ENCODE measurements at regions not wholly inside any gene's neighbourhood (a gene's known extent, or its start where the extent isn't known, plus 50 kb on each side); places are given as distances from the start of the nearest gene placed in this dataset.

DNA sequence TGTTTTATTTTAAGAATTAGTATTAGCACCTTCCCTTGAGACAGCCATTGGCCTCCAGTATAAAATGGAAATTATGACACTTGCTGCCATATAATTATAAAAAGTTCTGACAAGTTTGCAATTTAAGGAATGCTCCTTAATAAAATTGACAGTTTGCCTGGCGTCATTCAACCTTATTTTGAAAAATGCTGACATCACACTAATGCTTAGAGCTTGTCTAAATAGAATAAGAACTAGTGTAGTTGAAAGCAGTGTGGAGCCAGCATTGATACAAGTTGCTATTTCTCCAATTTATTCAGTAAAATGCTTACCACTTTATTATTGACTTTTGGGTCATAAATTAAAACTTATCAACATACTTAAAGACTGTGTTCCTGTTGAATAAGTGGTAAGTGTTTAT lies 54.3 kb upstream of the ARX start:
- H3K4me3 ChIP-seq (ENCODE audit: low read length in 3 of 3): no peak overlapping the region
- H3K9ac ChIP-seq (ENCODE audit: low read depth in 1 of 3, low read length in 3 of 3): no peak overlapping the region
- no peaks in the 10 kb centered on the region for H3K27me3 ChIP-seq (ENCODE audit: control insufficient read depth in 3 of 3, insufficient read depth in 3 of 3, low read length in 3 of 3)
- H3K9me3 ChIP-seq (ENCODE audit: control insufficient read depth in 3 of 3, low read length in 3 of 3): peaks cover 0 to 5% (median 0%) of the 10 kb centered on the region in 3 donors
- H3K4me1 ChIP-seq (ENCODE audit: control insufficient read depth in 3 of 3, insufficient read depth in 3 of 3, low read length in 3 of 3): no peaks in the 10 kb centered on the region
- H3K36me3 ChIP-seq (ENCODE audit: control insufficient read depth in 3 of 3, insufficient read depth in 3 of 3, low read length in 3 of 3): no peaks in the 10 kb centered on the region
- no peak overlapping the region for H3K27ac ChIP-seq (ENCODE audit: low read depth, low read length)

DNA sequence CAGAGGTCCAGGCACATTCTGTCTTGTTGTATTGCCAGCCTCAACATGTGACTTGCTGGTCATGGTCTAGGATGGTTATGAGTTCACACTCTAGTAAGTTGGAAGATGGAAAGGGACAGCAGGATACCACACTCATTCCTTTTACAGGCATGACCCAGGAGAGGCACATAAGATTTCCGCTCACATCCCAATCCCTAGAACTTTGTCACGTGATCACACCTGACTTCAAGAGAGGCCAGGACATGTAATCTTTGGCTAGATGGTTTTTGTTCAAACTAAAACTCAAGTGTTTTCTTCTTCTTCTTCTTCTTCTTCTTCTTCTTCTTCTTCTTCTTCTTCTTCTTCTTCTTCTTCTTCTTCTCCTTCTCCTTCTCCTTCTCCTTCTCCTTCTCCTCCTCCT lies 53.4 kb upstream of the ARX start:
- H3K27me3 ChIP-seq (ENCODE audit: control insufficient read depth in 3 of 3, insufficient read depth in 3 of 3, low read length in 3 of 3): no peaks in the 10 kb centered on the region
- H3K9ac ChIP-seq (ENCODE audit: low read depth in 1 of 3, low read length in 3 of 3): no peak overlapping the region
- H3K27ac ChIP-seq (ENCODE audit: low read depth, low read length): no peak overlapping the region
- H3K9me3 ChIP-seq (ENCODE audit: control insufficient read depth in 3 of 3, low read length in 3 of 3): peaks cover 0 to 5% (median 0%) of the 10 kb centered on the region in 3 donors
- H3K4me1 ChIP-seq (ENCODE audit: control insufficient read depth in 3 of 3, insufficient read depth in 3 of 3, low read length in 3 of 3): no peaks in the 10 kb centered on the region
- no peaks in the 10 kb centered on the region for H3K36me3 ChIP-seq (ENCODE audit: control insufficient read depth in 3 of 3, insufficient read depth in 3 of 3, low read length in 3 of 3)
- no peak overlapping the region for H3K4me3 ChIP-seq (ENCODE audit: low read length in 3 of 3)

DNA sequence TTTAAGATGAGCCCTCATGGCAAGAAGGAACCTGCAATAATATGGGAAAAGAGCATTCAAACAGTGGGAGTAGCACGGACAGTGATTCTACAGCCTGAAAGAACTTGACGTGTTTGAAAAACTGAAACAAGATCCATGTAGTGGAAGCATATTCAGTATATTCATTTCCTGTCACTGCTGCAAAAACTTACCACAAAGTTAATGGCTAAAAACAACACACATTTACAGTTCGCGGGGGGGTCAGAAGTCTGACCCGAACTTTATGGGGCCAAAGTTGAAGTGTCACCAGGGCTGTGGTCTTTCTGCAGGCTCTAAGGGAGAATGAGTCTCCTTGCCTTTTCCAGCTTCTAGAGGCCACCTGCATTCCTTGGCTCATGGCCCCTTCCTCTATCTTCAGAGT lies 52.6 kb upstream of the ARX start:
- no peaks in the 10 kb centered on the region for H3K36me3 ChIP-seq (ENCODE audit: control insufficient read depth in 3 of 3, insufficient read depth in 3 of 3, low read length in 3 of 3)
- no peaks in the 10 kb centered on the region for H3K4me1 ChIP-seq (ENCODE audit: control insufficient read depth in 3 of 3, insufficient read depth in 3 of 3, low read length in 3 of 3)
- no peak overlapping the region for H3K4me3 ChIP-seq (ENCODE audit: low read length in 3 of 3)
- H3K9ac ChIP-seq (ENCODE audit: low read depth in 1 of 3, low read length in 3 of 3): no peak overlapping the region
- peaks cover 0 to 5% (median 0%) of the 10 kb centered on the region in 3 donors for H3K9me3 ChIP-seq (ENCODE audit: control insufficient read depth in 3 of 3, low read length in 3 of 3)
- H3K27ac ChIP-seq (ENCODE audit: low read depth, low read length): no peak overlapping the region
- H3K27me3 ChIP-seq (ENCODE audit: control insufficient read depth in 3 of 3, insufficient read depth in 3 of 3, low read length in 3 of 3): no peaks in the 10 kb centered on the region

DNA sequence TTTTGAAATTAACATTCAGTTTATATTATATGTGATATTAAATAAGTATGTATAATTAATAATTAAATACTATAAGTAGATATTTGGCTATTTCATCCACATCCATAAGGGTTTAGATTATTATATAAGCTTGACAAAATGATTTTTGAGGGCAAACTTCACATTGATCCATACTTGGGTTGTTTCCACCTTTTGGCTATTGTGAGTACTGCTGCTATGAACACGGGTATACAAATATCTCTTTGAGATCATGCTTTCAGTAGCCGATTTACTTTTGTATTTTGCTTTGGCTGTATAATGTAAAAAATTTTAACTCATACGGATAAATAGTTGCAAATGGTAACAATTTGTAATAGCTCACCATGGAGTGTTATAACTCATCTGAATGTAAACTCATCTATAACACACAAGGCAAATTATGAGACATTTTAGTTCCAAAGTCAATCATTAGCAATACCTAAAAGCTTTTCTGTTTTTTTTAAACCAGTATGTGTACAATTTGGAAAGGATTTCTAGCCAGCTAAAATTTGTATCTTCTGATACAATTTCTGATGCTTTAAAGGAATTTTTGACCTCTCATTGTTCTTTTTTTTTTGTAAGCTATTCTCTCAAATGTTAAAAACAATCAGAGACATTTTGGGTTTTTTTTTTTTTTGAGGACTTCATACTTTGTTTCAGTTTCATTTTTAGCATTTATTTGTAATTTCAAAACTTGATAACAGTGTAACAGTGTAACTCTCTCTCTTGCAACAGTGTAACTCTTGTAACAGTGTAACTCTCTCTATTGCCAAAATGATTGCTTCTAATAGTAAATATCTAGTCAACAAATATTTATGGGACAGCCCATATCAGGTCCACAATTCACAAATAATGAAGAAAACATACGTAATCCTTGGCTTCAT lies 51.8 kb upstream of the ARX start:
- Histone ChIP-seq H3K4me1 (ENCODE audit: control insufficient read depth in 3 of 3, insufficient read depth in 3 of 3, low read length in 3 of 3) (no peaks in the 10 kb centered on the region), H3K9me3 (ENCODE audit: control insufficient read depth in 3 of 3, low read length in 3 of 3) (peaks cover 0 to 5% (median 0%) of the 10 kb centered on the region in 3 donors), H3K27me3 (ENCODE audit: control insufficient read depth in 3 of 3, insufficient read depth in 3 of 3, low read length in 3 of 3) (no peaks in the 10 kb centered on the region), H3K4me3 (ENCODE audit: low read length in 3 of 3) (no peak overlapping the region), H3K9ac (ENCODE audit: low read depth in 1 of 3, low read length in 3 of 3) (no peak overlapping the region), H3K36me3 (ENCODE audit: control insufficient read depth in 3 of 3, insufficient read depth in 3 of 3, low read length in 3 of 3) (no peaks in the 10 kb centered on the region), H3K27ac (ENCODE audit: low read depth, low read length) (no peak overlapping the region)

DNA sequence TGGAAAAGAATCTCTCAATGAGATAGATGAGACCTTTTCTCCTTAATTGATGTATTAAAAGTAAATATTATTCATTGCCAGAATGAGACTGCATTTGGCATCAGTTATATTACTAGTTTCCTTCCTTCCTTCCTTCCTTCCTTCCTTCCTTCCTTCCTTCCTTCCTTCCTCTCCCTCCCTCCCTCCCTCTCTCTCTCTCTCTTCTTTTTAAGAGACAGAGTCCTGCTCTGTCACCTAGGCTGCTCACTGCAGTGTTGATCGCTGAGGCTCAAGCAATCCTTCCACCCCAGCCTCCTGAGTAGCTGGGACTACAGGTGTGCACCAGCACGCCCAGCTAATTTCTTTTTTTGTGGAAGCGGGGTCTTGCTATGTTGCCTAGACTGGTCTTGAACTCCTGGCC lies 50.4 kb upstream of the ARX start:
- H3K9ac ChIP-seq (ENCODE audit: low read depth in 1 of 3, low read length in 3 of 3): no peak overlapping the region
- H3K36me3 ChIP-seq (ENCODE audit: control insufficient read depth in 3 of 3, insufficient read depth in 3 of 3, low read length in 3 of 3): no peaks in the 10 kb centered on the region
- H3K4me1 ChIP-seq (ENCODE audit: control insufficient read depth in 3 of 3, insufficient read depth in 3 of 3, low read length in 3 of 3): no peaks in the 10 kb centered on the region
- no peak overlapping the region for H3K4me3 ChIP-seq (ENCODE audit: low read length in 3 of 3)
- peaks cover 0 to 5% (median 0%) of the 10 kb centered on the region in 3 donors for H3K9me3 ChIP-seq (ENCODE audit: control insufficient read depth in 3 of 3, low read length in 3 of 3)
- no peak overlapping the region for H3K27ac ChIP-seq (ENCODE audit: low read depth, low read length)
- H3K27me3 ChIP-seq (ENCODE audit: control insufficient read depth in 3 of 3, insufficient read depth in 3 of 3, low read length in 3 of 3): no peaks in the 10 kb centered on the region

Measured in skeletal muscle tissue (tissue), 3 donors.